HG03159 (cell line): ENCODE measurements at regions not wholly inside any gene's neighbourhood (a gene's known extent, or its start where the extent isn't known, plus 50 kb on each side); places are given as distances from the start of the nearest gene placed in this dataset.
A peak's percentile ranks its signal among the peaks of the same experiment; 100 is the strongest.

Source experiments
- ATAC-seq: cut with Tn5 transposase; IDR thresholded peaks from one replicate; pipeline ENCODE4 v1.9.1; 2021; ENCODE audit warnings: mild to moderate bottlenecking, moderate library complexity; ENCODE audit not compliant: unreplicated experiment

DNA sequence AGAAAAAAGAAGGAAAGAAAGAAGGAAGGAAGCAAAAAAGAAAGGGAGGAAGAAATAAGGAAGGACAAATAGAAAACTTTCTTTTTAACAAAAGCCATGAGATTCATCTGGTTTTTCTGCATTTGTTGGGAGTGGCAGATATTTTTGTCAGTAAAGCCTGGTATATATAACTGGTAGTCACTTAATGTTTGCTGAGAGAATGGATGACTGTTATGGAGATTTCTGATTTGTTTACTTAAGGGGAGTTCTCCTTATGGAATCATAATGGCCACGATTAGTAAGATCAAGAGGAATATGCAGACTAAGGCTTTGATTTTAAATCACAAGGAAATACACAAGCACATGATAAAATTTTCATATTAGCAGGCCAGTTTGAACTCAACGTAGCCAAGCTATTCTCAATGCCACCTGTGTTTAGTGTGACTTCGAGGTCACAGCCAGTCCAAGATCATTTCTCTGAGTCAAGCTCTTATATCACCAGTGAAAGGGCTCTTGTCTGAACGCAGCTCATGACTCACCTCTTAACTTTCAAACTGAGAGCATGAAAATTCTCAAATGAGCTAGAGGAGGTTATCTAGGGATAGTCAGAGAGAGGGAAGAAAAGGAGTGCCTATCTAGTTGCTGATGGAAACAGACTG is 445.1 kb upstream of the ZMIZ1 start:
- ATAC-seq: no peak

DNA sequence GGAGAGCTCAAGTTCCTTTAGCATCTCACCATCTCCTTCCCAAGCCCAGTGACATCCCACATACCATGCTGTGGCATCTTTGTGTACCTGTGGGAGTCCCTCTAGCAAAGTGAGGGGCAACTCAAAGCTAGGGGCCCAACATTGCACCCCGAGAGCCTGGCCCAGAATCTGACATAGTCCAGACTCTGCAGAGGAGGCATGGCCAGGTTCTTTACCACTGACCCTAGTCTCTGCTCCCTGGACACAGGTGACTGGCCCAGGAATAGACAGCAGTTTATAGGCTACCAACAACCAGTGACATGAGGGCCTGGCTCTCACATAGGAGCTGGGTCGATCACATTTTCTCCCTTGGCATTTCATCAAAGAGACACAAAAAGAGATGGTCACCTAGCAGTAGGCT is 444.0 kb upstream of the ZMIZ1 start:
- ATAC-seq: no peak

DNA sequence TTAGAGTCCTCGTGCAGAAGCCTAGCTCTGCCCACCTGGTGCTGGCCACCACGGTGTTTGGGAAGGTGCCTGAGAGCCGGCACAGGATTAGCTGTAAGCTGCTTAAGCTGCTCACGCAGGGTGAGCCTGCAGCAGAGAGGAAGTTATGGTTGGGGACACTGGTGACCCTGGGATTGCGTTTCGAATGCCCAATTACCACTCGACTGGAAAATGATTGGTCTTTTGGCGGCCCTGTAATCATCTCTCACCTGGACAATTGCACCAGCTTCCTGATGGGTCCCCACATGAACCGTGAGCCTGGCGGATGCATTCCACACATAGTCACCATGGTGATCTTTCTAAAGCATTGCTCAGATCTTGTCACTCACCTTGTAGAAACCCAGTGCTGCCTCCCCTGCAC is 442.3 kb upstream of the ZMIZ1 start:
- ATAC-seq: no peak

DNA sequence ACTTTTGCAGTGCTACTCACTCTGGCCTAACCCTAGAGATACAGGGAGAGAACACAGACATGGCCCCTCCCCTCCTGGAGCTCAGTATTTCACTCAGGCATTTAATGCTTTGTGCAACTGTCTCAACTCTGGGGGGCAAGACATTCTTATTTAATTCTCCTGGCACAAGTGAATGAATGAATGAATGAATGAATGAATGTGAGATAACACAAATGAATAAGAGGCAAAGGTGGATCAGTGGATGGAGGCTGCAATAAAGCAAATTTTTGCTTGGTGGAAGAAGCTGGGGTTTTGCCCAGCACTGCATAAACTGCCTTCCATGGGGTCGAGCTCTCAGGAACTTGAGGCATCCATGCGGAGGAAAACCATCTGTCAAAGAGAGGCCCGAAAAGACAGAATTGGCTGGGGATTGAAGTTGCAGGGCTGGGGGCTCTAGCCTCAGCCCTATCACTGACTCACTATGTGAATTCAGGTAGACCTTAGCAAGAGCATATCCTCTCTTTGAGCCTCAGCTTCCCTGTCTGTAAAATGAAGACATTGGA is 441.4 kb upstream of the ZMIZ1 start:
- ATAC-seq: no peak

DNA sequence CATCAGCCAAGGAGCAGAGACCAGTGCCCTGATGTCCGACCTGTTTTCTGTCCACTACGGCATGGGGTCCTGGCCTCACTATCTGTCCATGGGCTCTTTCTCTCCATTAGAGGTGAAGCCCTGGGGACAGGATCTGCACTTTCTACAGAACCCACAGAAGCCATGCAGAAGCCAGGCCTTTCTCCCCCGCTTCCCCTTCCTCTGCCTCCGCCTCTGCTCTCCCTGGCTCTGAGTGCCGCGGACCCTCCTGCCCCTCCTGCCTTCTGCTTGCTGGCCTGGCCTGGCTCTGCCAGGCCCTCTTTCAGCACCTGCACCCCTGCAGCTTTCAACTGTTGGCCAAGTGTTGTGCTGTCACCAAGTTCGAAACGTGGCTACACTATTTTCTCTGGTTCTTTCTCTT is 439.8 kb upstream of the ZMIZ1 start:
- no peak for ATAC-seq

DNA sequence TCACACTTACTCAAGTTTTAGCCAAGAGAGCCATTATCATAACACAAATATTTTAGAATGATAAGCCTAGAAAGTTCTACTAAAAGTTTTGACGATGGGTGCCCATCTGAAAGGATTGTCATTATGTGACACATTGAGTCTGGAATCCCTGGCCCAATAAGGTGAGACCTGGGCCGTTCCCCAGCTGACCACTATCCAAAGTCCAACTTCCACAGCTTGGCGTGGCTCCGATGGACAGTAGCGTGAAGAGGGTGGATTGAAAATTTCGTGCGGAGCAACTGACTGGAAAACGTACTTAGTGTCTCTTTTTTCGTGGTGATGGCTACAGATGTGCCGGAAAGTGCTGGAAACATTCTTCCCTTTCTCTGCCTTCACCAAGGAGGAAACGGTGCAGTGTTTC is 439.0 kb upstream of the ZMIZ1 start:
- ATAC-seq: no peak

DNA sequence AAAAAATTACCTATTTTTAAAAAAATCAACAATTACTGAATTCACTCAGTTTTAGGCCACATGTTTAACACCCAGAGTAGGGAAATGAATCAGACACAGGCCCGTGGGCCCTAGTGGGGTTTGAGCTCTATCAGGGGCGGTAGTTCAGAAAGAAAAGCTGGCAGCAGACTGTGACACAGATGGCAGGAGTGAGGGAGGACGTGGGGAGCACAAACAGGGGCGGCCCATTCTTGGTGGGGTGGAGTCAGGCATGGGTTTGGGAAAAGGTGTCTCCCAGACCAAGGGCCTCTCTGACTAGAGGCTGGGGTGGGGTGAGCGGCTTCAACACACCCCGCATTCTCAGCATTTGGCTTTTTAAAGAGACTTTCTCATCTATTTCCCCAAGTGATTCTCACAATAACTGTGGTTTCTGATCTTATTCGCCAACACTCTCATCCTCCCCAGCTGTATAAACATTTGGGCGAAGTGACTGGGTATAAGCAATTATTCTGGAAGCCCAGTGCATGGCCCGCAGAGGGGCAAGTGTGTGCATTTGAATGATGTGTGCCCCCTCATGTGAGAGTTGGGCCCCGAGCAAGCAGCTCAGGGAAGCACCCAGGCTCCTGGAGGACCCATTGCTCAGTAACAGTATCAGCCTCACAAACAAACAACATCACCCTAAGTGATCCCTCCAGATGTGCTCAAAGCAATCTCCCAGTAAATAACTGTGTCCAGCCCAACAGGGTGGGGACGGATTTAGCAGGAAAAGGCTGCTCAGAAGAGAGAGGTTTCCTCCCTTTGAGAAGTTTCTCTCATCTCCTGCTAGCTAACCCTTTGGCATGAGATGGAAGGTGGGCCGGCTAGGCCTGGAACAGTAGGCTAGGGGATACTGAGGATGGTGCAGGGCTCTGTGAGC is 437.6 kb upstream of the ZMIZ1 start:
- no peak for ATAC-seq

DNA sequence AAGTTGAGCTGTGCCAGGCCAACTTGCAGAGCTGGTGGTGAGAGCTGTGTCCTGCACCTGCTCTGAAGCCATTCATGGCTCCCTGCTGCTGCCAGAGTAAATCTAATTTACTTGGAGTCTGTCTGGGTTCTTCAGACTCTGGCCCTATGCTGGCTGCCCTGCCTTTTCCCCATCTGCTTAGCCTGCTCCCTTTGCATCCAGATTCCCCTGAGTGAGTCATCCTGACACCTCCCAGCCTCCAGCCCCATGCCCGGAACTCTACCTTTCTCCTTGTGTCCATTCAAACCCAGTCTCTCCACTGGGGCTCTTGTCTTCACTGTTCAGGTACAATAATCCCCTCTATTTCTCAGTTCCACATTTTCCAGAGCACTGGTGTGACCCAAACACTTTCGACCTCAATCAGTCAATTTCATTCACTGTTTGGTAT is 434.4 kb upstream of the ZMIZ1 start:
- ATAC-seq: peak; percentile 71

DNA sequence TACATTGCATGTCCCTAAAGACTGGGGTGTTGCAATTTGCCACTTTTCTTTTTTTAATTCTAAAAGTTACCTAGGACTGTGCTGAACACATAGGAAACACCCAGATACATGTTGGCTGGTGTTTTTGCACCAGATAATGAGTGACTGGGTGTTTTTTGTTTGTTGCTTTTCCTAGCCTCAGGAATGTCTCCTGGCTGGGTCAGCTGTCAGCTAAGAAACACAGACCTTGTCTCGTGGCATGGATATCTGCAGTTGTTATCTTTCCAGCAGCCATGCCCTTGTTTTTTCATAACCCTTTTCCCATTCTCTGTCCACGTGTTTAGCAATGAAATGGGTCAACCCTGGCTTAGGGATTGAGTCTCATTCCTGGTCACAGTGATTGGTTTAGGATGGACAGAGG is 433.9 kb upstream of the ZMIZ1 start:
- ATAC-seq: no peak

DNA sequence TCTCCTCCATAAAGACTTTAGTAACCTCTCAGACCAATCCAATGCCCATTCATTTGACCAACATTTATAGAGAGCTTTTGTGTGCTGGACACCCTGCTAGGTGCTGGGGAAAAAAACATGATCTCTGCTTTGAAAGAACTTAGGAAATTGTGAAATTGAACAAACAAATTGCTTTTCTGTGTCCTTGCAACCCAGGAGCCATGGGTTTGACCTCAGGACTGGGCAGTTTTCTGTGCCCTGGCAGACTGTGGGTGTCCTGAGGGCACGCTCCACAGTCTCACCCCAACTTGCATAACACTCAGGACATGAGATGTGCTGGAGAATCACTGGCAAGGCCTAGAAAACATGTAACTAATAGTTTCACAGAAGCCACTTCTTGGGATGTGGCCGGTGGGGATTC is 429.1 kb upstream of the ZMIZ1 start:
- ATAC-seq: no peak

DNA sequence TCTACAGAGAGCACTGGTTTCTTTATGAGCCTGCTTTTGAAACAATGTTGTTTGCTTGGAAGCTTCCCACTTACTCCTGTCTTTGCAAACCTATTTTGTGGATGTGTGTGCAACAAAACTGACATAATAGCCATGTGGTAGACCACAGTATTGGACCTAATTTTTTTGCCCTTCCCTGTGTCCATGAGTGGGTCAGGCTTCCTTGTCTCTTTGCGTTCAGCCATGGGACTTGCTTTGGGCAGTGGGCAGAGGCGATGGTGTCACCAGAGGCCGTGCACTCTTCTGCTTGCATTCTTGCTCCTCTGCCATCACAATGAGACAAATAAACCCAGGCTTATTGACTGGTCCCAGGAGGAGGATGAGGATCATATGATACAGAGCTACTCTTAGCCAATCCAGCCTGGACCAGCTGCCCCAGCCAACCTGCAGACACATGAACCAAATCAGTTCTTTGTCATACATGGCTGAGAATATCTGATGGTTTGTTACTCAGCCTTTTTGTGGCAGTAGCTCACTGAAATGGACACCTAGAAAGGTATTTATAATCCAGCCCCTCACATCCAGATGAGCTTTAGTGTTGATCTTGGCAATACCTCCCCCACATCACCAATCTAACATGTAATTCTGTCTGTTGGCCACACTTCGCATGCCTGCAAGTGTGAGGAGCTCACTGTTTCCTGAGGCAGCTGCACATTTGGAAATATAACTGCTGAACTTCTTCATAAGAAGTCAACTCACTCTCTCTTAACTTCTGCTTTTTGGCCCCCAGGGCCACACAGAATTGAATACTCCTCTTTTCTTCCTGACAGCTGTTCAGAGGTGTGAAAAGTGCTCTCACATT is 427.8 kb upstream of the ZMIZ1 start:
- no peak for ATAC-seq

DNA sequence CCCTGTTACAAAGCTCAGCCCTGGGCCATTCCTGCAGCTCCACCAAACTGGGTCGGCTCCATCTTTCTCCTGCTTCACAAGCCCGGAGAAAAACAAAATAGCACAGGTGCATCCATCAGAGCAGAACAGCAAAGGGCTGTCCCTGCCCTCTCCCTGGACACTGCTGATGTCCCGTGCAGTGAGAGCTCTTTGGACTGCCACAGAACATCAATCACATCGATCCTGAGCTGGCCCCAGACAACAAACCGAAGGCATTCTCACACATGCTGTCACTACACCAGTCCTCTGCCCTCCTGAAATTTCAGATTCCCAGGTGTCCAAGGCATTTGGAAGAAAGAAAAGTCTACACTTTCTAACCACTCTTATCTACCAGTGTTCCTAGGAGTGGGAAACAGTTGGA is 427.1 kb upstream of the ZMIZ1 start:
- ATAC-seq: no peak

DNA sequence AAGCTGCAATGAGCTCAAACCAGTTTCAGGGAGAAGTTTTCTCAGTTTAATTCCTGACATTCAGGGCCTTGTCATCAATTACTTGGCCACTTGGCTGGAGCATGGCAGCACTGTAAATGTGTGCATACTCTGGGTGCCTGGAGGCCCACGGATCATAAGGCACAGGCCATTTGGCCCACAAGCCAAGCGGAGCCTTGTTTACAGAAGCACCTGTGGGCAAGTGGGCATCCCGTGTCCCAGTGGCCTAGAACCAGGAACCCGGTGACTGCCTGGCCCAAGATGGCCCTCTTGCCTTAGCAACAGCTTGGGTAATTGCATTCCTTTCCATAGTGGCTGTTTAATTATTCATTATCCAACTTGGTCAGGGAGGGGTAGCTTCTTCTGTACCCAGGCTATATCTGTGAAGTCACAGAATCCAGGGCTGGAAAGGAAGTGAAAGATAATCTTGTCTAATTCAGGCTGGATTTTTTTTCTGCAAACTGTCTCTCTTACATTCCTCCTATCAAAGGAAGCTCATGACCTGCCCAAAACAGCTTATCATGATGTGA is 426.4 kb upstream of the ZMIZ1 start:
- no peak for ATAC-seq

DNA sequence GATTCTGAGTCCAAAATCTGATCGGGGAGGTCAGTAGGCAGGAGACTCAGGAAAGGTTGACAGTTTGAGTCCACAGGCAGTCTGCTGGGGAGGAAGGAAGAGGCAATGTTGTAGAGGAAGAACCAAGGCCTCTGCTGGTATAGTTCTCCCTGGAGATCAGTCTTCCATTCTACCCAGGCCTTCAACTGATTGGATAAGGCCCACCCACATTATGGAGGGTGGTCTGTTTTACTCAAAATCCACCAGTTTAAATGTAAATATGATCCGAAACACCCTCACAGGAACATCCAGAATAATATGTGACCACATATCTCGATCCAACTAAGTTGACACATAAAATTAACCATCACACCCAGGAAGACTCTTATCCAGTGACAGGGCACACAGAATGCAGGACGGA is 425.3 kb upstream of the ZMIZ1 start:
- no peak for ATAC-seq

DNA sequence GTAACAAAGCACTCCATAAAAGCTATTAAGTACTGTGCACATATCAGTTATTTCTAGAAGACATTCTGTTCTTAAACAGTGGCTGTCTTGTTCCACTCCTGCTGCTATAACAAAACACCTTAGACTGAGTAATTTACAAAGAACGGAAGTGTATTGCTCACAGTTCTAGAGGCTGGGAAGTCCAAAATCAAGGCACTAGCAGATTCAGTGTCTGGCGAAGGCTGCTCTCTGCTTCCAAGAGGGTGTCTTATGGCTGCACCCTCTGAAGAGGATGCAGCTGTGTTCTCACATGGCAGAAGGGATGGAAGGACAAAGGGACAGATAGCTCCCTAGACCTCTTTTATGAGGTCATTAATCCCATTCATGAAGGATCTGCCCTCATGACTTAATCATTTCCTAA is 424.2 kb upstream of the ZMIZ1 start:
- ATAC-seq: no peak

DNA sequence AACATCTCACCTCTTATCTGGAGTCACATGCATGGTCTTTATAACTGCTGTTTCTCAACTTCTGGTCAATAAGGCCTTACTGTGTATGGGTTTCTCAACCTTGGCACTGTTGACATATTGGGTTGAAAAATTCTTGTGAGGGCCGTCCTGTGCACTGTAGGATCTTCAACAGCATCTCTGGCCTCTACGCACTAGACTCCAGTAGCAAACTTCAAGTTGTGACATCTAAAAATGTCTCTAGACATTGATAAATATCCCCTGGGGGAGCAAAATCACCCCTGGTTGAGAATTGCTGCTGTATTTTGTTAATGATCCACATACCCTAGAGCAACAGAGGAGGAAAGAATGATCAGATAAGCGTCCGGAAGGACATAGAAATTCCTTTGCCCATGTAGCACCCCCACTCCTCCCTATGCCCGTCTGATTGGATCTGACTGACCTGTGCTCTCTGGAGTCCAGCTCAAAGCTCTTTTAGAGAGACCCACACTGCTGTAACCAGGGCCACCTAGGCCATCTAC is 423.5 kb upstream of the ZMIZ1 start:
- ATAC-seq: no peak

DNA sequence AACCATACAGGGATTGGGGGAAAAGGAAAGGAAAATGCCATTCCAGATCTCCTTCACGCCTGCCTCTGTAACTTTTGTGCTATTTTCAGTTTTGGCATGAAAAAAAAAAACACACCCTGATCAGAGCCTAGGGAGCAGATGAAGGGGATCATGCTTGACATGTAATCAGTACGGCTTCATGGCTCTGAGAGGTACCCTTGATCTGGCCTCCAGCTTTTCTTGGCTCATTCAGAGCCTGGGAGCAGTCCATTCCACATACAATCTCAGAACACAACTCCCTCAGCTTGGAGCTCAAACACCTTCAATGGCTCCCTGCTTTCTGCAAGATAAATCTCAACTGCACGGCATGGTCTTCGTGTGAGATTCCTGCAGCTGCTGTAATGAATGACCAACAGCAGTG is 422.8 kb upstream of the ZMIZ1 start:
- no peak for ATAC-seq

DNA sequence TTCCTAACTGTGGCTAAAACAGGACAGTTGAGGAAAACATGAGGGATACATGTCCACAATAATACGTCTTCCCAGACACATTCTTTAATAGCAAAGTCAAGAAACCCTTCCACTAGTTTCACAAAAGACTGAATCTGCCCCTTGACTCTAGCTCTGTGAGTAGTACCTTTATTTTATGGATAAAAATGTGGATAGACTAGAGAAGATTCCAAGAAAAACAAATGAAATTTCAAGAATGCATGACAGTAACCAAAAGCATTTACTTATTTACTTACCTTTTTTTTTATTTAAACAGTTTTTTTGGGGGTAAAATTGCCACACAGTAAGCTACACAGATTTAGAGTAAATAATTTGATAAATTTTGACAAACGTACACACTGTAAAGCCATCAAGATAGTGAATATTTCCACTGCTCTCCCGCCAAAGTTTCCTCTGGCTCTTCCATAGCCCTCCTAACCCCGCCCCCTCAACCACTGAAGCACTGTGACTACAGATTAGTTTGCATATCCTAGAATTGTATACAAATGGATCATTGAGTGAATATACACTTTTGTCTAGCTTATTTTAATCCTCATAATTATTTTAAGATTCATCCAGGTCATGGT is 420.4 kb upstream of the ZMIZ1 start:
- no peak for ATAC-seq

DNA sequence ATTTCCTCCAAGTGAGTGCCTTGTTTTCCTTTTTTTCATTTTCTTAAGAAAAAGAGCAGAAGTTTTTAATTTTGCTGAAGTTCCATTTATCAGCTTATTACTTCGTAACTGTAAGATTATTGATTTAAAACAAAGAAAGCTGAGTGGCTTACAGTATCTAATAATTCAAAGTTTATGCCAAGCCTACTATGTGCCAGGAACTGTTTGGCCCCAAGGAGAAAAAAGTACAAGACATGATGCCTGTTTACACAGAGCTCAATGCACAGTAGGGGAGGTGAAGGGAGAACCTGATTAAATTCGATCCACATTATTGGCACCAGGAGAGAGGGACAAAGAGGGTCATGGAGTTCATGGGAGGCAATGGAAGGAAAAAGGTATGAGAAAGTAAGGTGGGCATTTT is 419.3 kb upstream of the ZMIZ1 start:
- ATAC-seq: no peak

DNA sequence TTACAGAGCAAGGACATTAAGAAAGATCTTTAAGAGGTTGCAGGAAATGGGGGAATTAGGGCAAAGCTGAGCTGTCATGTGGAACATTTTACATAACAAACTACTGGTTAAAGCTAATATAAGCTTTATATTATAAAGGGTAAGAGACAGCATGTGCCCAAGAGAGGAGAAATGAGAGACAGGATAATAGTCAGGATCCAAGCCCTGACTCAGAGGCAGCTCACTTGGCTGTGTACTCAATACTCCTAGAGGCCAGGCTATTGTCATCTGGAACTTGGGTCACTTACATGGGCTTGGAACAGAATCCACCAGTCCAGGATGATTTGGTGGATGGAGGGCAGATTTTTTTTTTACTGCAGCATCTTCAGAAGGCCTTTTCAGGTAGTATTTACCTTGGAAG is 418.6 kb upstream of the ZMIZ1 start:
- ATAC-seq: no peak
